GM12878 (cell line): ENCODE measurements at regions not wholly inside any gene's neighbourhood (a gene's known extent, or its start where the extent isn't known, plus 50 kb on each side); places are given as distances from the start of the nearest gene placed in this dataset.

Experiments used
- CBX5 ChIP-seq: sonication (generic); IDR thresholded peaks from 2 replicates; pipeline ENCODE4 v1.6.1; 2016; ENCODE audit warnings: low read depth, moderate library complexity, mild to moderate bottlenecking, inconsistent platforms
- NFYB ChIP-seq: IDR thresholded peaks from 2 replicates; pipeline ENCODE4 v1.6.1; 2011; ENCODE audit warnings: low read depth, mild to moderate bottlenecking, low read length, improper control_type of control experiment, moderate library complexity; ENCODE audit not compliant: insufficient read depth
- PRDM15 ChIP-seq: fragments of 450-650 bp; formaldehyde crosslinking; IDR thresholded peaks from 2 replicates; pipeline ENCODE4 v1.4.0; 2020; ENCODE audit warnings: mild to moderate bottlenecking, moderate library complexity
- RAD21 ChIP-seq: IDR thresholded peaks from 2 replicates; pipeline ENCODE4 v1.6.1; 2011; ENCODE audit warnings: mild to moderate bottlenecking, low read depth, low read length, moderate library complexity; ENCODE audit not compliant: insufficient read depth
- SIN3A ChIP-seq: IDR thresholded peaks from 2 replicates; pipeline ENCODE4 v1.6.1; 2012; ENCODE audit warnings: low read depth, low read length, improper control_type of control experiment
- ZNF274 ChIP-seq: IDR thresholded peaks from one replicate; pipeline ENCODE4 v1.8.0; 2011; ENCODE audit not compliant: insufficient read length, insufficient read depth
- TF ChIP-seq, protein P1 (sequence below): fragments of 450-650 bp; IDR thresholded peaks from 2 replicates; pipeline ENCODE4 v1.6.1; 2018; ENCODE audit warnings: borderline replicate concordance, mild to moderate bottlenecking; ENCODE audit not compliant: partially characterized antibody
- TF ChIP-seq, protein P2 (sequence below): IDR thresholded peaks from 2 replicates; pipeline ENCODE4 v1.6.1; 2012; ENCODE audit warnings: mild to moderate bottlenecking, low read depth, low read length
- TF ChIP-seq, protein P3 (sequence below): IDR thresholded peaks from 2 replicates; pipeline ENCODE4 v1.6.1; 2011; ENCODE audit warnings: low read depth, mild to moderate bottlenecking, low read length, moderate library complexity, borderline replicate concordance; ENCODE audit errors: extremely low read depth

DNA sequence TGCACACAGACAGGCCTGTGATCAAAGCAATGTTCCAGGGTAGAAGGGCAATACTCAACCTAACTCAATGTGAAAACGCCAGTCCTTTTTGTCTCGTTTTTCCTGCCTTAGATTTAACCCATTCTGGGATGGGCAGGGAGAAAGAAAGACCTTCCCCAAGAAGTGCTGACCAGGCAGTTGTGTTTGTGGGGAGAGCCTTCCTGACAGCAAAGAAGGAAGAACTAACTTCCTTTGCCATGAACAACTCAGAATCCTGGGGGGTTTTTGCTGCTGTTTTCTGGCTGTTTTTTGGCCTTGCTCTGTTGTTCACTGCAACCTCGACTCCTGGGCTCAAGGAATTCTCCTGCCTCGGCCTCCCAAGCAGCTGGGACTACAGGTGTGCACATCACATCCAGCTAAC is 112.0 kb upstream of the RAB4A start (continued):
- TF ChIP-seq PRDM15 (no peak), CBX5 (no peak), RAD21 (no peak), NFYB (no peak), SIN3A (no peak), ZNF274 (no peak)
- TF ChIP-seq, protein P1, sequence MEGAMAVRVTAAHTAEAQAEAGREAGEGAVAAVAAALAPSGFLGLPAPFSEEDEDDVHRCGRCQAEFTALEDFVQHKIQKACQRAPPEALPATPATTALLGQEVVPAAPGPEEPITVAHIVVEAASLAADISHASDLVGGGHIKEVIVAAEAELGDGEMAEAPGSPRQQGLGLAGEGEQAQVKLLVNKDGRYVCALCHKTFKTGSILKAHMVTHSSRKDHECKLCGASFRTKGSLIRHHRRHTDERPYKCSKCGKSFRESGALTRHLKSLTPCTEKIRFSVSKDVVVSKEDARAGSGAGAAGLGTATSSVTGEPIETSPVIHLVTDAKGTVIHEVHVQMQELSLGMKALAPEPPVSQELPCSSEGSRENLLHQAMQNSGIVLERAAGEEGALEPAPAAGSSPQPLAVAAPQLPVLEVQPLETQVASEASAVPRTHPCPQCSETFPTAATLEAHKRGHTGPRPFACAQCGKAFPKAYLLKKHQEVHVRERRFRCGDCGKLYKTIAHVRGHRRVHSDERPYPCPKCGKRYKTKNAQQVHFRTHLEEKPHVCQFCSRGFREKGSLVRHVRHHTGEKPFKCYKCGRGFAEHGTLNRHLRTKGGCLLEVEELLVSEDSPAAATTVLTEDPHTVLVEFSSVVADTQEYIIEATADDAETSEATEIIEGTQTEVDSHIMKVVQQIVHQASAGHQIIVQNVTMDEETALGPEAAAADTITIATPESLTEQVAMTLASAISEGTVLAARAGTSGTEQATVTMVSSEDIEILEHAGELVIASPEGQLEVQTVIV: no peak
- TF ChIP-seq, protein P2, sequence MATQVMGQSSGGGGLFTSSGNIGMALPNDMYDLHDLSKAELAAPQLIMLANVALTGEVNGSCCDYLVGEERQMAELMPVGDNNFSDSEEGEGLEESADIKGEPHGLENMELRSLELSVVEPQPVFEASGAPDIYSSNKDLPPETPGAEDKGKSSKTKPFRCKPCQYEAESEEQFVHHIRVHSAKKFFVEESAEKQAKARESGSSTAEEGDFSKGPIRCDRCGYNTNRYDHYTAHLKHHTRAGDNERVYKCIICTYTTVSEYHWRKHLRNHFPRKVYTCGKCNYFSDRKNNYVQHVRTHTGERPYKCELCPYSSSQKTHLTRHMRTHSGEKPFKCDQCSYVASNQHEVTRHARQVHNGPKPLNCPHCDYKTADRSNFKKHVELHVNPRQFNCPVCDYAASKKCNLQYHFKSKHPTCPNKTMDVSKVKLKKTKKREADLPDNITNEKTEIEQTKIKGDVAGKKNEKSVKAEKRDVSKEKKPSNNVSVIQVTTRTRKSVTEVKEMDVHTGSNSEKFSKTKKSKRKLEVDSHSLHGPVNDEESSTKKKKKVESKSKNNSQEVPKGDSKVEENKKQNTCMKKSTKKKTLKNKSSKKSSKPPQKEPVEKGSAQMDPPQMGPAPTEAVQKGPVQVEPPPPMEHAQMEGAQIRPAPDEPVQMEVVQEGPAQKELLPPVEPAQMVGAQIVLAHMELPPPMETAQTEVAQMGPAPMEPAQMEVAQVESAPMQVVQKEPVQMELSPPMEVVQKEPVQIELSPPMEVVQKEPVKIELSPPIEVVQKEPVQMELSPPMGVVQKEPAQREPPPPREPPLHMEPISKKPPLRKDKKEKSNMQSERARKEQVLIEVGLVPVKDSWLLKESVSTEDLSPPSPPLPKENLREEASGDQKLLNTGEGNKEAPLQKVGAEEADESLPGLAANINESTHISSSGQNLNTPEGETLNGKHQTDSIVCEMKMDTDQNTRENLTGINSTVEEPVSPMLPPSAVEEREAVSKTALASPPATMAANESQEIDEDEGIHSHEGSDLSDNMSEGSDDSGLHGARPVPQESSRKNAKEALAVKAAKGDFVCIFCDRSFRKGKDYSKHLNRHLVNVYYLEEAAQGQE: no peak
- TF ChIP-seq, protein P3, sequence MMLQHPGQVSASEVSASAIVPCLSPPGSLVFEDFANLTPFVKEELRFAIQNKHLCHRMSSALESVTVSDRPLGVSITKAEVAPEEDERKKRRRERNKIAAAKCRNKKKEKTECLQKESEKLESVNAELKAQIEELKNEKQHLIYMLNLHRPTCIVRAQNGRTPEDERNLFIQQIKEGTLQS: no peak
